ENCODE measurements at regions not wholly inside any gene's neighbourhood (a gene's known extent, or its start where the extent isn't known, plus 50 kb on each side); places are given as distances from the start of the nearest gene placed in this dataset.

GRCh38 chr4:167930166-167930565 is 162.2 kb upstream of the ANXA10 start:
- no peak overlapping the region for H3K4me3 ChIP-seq
- ATAC-seq (ENCODE audit: low FRiP score in 2 of 2) (no peak), DNase-seq (no peak)
- no peaks in the 10 kb centered on the region for H3K9me3 ChIP-seq
- no peak for TF ChIP-seq POLR2AphosphoS5 (IDR thresholded peaks at IDR 0.05)
- no peak for TF ChIP-seq EP300 (IDR thresholded peaks at IDR 0.05)
- TF ChIP-seq CTCF (IDR thresholded peaks at IDR 0.05): no peak
- TF ChIP-seq POLR2A (IDR thresholded peaks at IDR 0.05): no peak
- H3K4me1 ChIP-seq: no peaks in the 10 kb centered on the region
- no peaks in the 10 kb centered on the region for H3K36me3 ChIP-seq
- WGBS, 2 donors: 10% methylated on average over 1 of the region's 1 CpG; no CpG with 5 or more reads in 1 of the 2 donors
- H3K27me3 ChIP-seq: no peaks in the 10 kb centered on the region
- H3K27ac ChIP-seq: no peak overlapping the region

- no peak overlapping the region for H3K27ac ChIP-seq
- TF ChIP-seq POLR2AphosphoS5 (IDR thresholded peaks at IDR 0.05): no peak
- TF ChIP-seq EP300 (IDR thresholded peaks at IDR 0.05): no peak
- no peak for TF ChIP-seq POLR2A (IDR thresholded peaks at IDR 0.05)
- no peak for TF ChIP-seq CTCF (IDR thresholded peaks at IDR 0.05)
- no peak overlapping the region for H3K4me3 ChIP-seq
- no peaks in the 10 kb centered on the region for H3K4me1 ChIP-seq
- ATAC-seq (ENCODE audit: low FRiP score in 2 of 2) (no peak), DNase-seq (no peak)
- H3K9me3 ChIP-seq: no peaks in the 10 kb centered on the region
- no peaks in the 10 kb centered on the region for H3K36me3 ChIP-seq
- WGBS, 2 donors: 65 to 77% methylated on average over 4 of the region's 4 CpGs
- H3K27me3 ChIP-seq: no peaks in the 10 kb centered on the region
These were observed 158.1 kb upstream of the ANXA10 start for GRCh38 chr4:167934216-167934615.

- no peak for DNase-seq
- peak in 1 of 2 donors; percentile 85 for ATAC-seq (ENCODE audit: low FRiP score in 2 of 2)
These were observed 152.3 kb upstream of the ANXA10 start for GRCh38 chr4:167939863-167940616.

GRCh38 chr4:167943872-167944505 is 148.3 kb upstream of the ANXA10 start:
- DNase-seq (no peak), ATAC-seq (ENCODE audit: low FRiP score in 2 of 2) (no peak)
- Histone ChIP-seq H3K27ac (no peak overlapping the region), H3K27me3 (no peaks in the 10 kb centered on the region), H3K9me3 (no peaks in the 10 kb centered on the region), H3K4me1 (no peaks in the 10 kb centered on the region), H3K4me3 (no peak overlapping the region), H3K36me3 (no peaks in the 10 kb centered on the region)
- no peak for TF ChIP-seq POLR2A (IDR thresholded peaks at IDR 0.05)
- no peak for TF ChIP-seq CTCF (IDR thresholded peaks at IDR 0.05)
- TF ChIP-seq EP300 (IDR thresholded peaks at IDR 0.05): no peak
- no peak for TF ChIP-seq POLR2AphosphoS5 (IDR thresholded peaks at IDR 0.05)
- 48% methylated on average over 3 of the region's 3 CpGs for WGBS, 2 donors

More at GRCh38 chr4:167939863-167940616, 152.3 kb upstream of the ANXA10 start:
- Histone ChIP-seq H3K4me3 (no peak overlapping the region), H3K4me1 (no peaks in the 10 kb centered on the region), H3K9me3 (no peaks in the 10 kb centered on the region), H3K27ac (no peak overlapping the region), H3K27me3 (no peaks in the 10 kb centered on the region), H3K36me3 (no peaks in the 10 kb centered on the region)
- WGBS, 2 donors: 54 to 66% methylated on average over 10 of the region's 10 CpGs
- TF ChIP-seq CTCF (IDR thresholded peaks at IDR 0.05) (no peak), EP300 (IDR thresholded peaks at IDR 0.05) (no peak), POLR2AphosphoS5 (IDR thresholded peaks at IDR 0.05) (no peak), POLR2A (IDR thresholded peaks at IDR 0.05) (no peak)
